OCI-LY7 (cell line): ENCODE measurements at regions not wholly inside any gene's neighbourhood (a gene's known extent, or its start where the extent isn't known, plus 50 kb on each side); places are given as distances from the start of the nearest gene placed in this dataset.

Experiments used
- EZH2phosphoT487 ChIP-seq: fragments of 200-600 bp; sonication (generic); IDR thresholded peaks from 2 replicates; pipeline ENCODE4 v1.6.1; 2018; ENCODE audit warnings: low read depth, borderline replicate concordance, mild to moderate bottlenecking, mixed run types, antibody characterized with exemption, low read length, moderate library complexity, mixed read lengths
- TF ChIP-seq, protein P1 (sequence below): fragments of 200-600 bp; sonication (generic); conservative IDR thresholded peaks from 2 replicates; pipeline ENCODE4 v1.5.1; 2014; ENCODE audit warnings: mild to moderate bottlenecking, antibody characterized with exemption, low read length, moderate library complexity, mixed read lengths

DNA sequence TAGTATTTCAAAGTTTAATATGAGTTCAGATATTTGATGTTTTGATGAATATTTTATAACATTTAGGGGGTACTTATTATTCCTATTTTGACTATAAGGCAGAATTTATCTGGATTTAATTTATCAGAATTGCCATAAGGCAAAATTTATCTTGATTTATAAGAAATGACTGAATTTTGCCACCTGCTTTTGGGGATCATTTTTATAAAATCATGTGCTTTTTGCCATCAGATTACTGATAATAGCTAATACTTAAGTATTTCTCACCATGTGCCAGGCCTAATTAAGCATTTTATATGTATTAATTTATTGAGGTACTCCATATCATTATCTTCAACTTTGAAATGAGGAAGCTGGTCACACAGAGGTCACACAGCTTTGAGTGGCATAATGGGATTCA lies 423.7 kb downstream of the PRKD1 start:
- TF ChIP-seq, protein P1, sequence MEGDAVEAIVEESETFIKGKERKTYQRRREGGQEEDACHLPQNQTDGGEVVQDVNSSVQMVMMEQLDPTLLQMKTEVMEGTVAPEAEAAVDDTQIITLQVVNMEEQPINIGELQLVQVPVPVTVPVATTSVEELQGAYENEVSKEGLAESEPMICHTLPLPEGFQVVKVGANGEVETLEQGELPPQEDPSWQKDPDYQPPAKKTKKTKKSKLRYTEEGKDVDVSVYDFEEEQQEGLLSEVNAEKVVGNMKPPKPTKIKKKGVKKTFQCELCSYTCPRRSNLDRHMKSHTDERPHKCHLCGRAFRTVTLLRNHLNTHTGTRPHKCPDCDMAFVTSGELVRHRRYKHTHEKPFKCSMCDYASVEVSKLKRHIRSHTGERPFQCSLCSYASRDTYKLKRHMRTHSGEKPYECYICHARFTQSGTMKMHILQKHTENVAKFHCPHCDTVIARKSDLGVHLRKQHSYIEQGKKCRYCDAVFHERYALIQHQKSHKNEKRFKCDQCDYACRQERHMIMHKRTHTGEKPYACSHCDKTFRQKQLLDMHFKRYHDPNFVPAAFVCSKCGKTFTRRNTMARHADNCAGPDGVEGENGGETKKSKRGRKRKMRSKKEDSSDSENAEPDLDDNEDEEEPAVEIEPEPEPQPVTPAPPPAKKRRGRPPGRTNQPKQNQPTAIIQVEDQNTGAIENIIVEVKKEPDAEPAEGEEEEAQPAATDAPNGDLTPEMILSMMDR, result no peak
- no peak for TF ChIP-seq EZH2phosphoT487
